ENCODE measurements at regions not wholly inside any gene's neighbourhood (a gene's known extent, or its start where the extent isn't known, plus 50 kb on each side); places are given as distances from the start of the nearest gene placed in this dataset.

- Histone ChIP-seq H3K27me3 (ENCODE audit: insufficient read depth in 3 of 3, low read length in 2 of 3) (peaks cover 0 to 6% (median 0%) of the 10 kb centered on the region in 3 donors), H3K4me3 (no peak overlapping the region), H3K9me3 (no peaks in the 10 kb centered on the region), H3K4me1 (peaks cover 8% of the 10 kb centered on the region), H3K36me3 (ENCODE audit: insufficient read depth in 1 of 2, low read depth in 1 of 2) (no peaks in the 10 kb centered on the region), H3K27ac (no peak overlapping the region)
- ATAC-seq (no peak), DNase-seq (no peak)
- no peak for TF ChIP-seq CTCF (IDR thresholded peaks at IDR 0.05)
- intact Hi-C loops (cut with DNase I), result no loop called here
- WGBS, 3 donors, result 81 to 83% (median 83%) methylated on average over 2 of the region's 2 CpGs
These were observed 105.7 kb upstream of the MGAT5 start for GRCh38 chr2:134148172-134148571.

- no peak for DNase-seq
- H3K27ac ChIP-seq, result no peak overlapping the region
- no peak for ATAC-seq
- TF ChIP-seq CTCF (IDR thresholded peaks at IDR 0.05), result no peak
- H3K4me1 ChIP-seq, result peaks cover 8% of the 10 kb centered on the region
- intact Hi-C loops (cut with DNase I), result no loop called here
- H3K27me3 ChIP-seq (ENCODE audit: insufficient read depth in 3 of 3, low read length in 2 of 3), result peaks cover 0 to 6% (median 0%) of the 10 kb centered on the region in 3 donors
- no peak overlapping the region for H3K4me3 ChIP-seq
- 92 to 95% (median 93%) methylated on average over 6 of the region's 6 CpGs for WGBS, 3 donors
- no peaks in the 10 kb centered on the region for H3K9me3 ChIP-seq
- H3K36me3 ChIP-seq (ENCODE audit: insufficient read depth in 1 of 2, low read depth in 1 of 2), result no peaks in the 10 kb centered on the region
These were observed 104.9 kb upstream of the MGAT5 start for GRCh38 chr2:134148843-134149472.

GRCh38 chr2:134149904-134150303 lies 104.0 kb upstream of the MGAT5 start:
- Histone ChIP-seq H3K27ac (no peak overlapping the region), H3K36me3 (ENCODE audit: insufficient read depth in 1 of 2, low read depth in 1 of 2) (no peaks in the 10 kb centered on the region), H3K4me3 (no peak overlapping the region), H3K9me3 (no peaks in the 10 kb centered on the region), H3K4me1 (peaks cover 8% of the 10 kb centered on the region), H3K27me3 (ENCODE audit: insufficient read depth in 3 of 3, low read length in 2 of 3) (peaks cover 0 to 6% (median 0%) of the 10 kb centered on the region in 3 donors)
- ATAC-seq (no peak), DNase-seq (no peak)
- no peak for TF ChIP-seq CTCF (IDR thresholded peaks at IDR 0.05)
- WGBS, 3 donors, result 46 to 100% (median 82%) methylated on average over 1 of the region's 1 CpG
- intact Hi-C loops (cut with DNase I), result no loop called here

GRCh38 chr2:134150760-134151159 lies 103.1 kb upstream of the MGAT5 start:
- H3K9me3 ChIP-seq, result no peaks in the 10 kb centered on the region
- ATAC-seq (no peak), DNase-seq (no peak)
- H3K4me1 ChIP-seq, result peaks cover 8% of the 10 kb centered on the region
- H3K4me3 ChIP-seq, result no peak overlapping the region
- H3K27ac ChIP-seq, result no peak overlapping the region
- WGBS, 3 donors, result 97 to 99% (median 99%) methylated on average over 3 of the region's 3 CpGs
- H3K27me3 ChIP-seq (ENCODE audit: insufficient read depth in 3 of 3, low read length in 2 of 3), result peaks cover 0 to 6% (median 0%) of the 10 kb centered on the region in 3 donors
- intact Hi-C loops (cut with DNase I), result no loop called here
- no peaks in the 10 kb centered on the region for H3K36me3 ChIP-seq (ENCODE audit: insufficient read depth in 1 of 2, low read depth in 1 of 2)
- no peak for TF ChIP-seq CTCF (IDR thresholded peaks at IDR 0.05)

Data from psoas muscle (tissue), 7 donors.